SK-N-MC (cell line): ENCODE measurements at regions not wholly inside any gene's neighbourhood (a gene's known extent, or its start where the extent isn't known, plus 50 kb on each side); places are given as distances from the start of the nearest gene placed in this dataset.

Experiments
- DNase-seq: peaks from one replicate; pipeline ENCODE4 v3.0.0-alpha.2; 2011; ENCODE audit warnings: low read depth, low spot score
- H3K27ac ChIP-seq: fragments of 200-600 bp; sonication (generic); 2 replicates; pipeline ENCODE4 v1.5.1; 2016; ENCODE audit warnings: mixed run types
- H3K36me3 ChIP-seq: fragments of 200-600 bp; sonication (generic); 2 replicates; pipeline ENCODE4 v1.6.1; 2017; ENCODE audit warnings: antibody characterized with exemption, low read length, mixed read lengths; ENCODE audit not compliant: insufficient read depth
- H3K4me3 ChIP-seq: fragments of 200-600 bp; sonication (generic); 2 replicates; pipeline ENCODE4 v1.5.1; 2016
- H3K9ac ChIP-seq: fragments of 200-600 bp; sonication (generic); 2 replicates; pipeline ENCODE4 v1.8.0; 2017; ENCODE audit warnings: mixed run types, mixed read lengths; ENCODE audit not compliant: insufficient read length
- H3K9me3 ChIP-seq: fragments of 200-600 bp; sonication (generic); 2 replicates; pipeline ENCODE4 v1.6.1; 2017; ENCODE audit warnings: low read depth, mild to moderate bottlenecking, antibody characterized with exemption, low read length, moderate library complexity, mixed read lengths
- EZH2 ChIP-seq: fragments of 200-600 bp; sonication (generic); IDR thresholded peaks from one replicate; pipeline ENCODE4 v1.6.1; 2017; ENCODE audit warnings: antibody characterized with exemption
- FOXP2 ChIP-seq: optimal IDR thresholded peaks from 2 replicates; pipeline ENCODE3; 2011; ENCODE audit warnings: mild to moderate bottlenecking, moderate library complexity; ENCODE audit not compliant: insufficient read depth; ENCODE audit errors: extremely low read length, control extremely low read depth
- POLR2AphosphoS5 ChIP-seq: IDR thresholded peaks from 2 replicates; pipeline ENCODE4 v1.6.1; 2012; ENCODE audit warnings: mild to moderate bottlenecking, low read depth, low read length, borderline replicate concordance

GRCh38 chr2:2919026-2919425, 458.6 kb downstream of the EIPR1 start:
- Histone ChIP-seq H3K36me3 (no peaks in the 10 kb centered on the region), H3K27ac (no peak overlapping the region), H3K9ac (no peak overlapping the region), H3K4me3 (no peak overlapping the region), H3K9me3 (no peaks in the 10 kb centered on the region)
- no peak for DNase-seq
- TF ChIP-seq EZH2 (no peak), POLR2AphosphoS5 (no peak), FOXP2 (no peak)

GRCh38 chr2:2916621-2917020, 461.0 kb downstream of the EIPR1 start:
- H3K36me3 ChIP-seq = no peaks in the 10 kb centered on the region
- H3K9ac ChIP-seq = no peak overlapping the region
- DNase-seq = no peak
- H3K4me3 ChIP-seq = no peak overlapping the region
- H3K27ac ChIP-seq = no peak overlapping the region
- TF ChIP-seq POLR2AphosphoS5 = no peak
- no peak for TF ChIP-seq FOXP2
- TF ChIP-seq EZH2 = no peak
- H3K9me3 ChIP-seq = no peaks in the 10 kb centered on the region

- TF ChIP-seq POLR2AphosphoS5 (no peak), EZH2 (no peak), FOXP2 (no peak)
- no peaks in the 10 kb centered on the region for H3K9me3 ChIP-seq
- DNase-seq = no peak
Measured at GRCh38 chr2:2914252-2914651, 463.4 kb downstream of the EIPR1 start.

GRCh38 chr2:2913601-2914120, 464.0 kb downstream of the EIPR1 start:
- Histone ChIP-seq H3K9ac (no peak overlapping the region), H3K27ac (no peak overlapping the region), H3K36me3 (no peaks in the 10 kb centered on the region), H3K9me3 (no peaks in the 10 kb centered on the region), H3K4me3 (no peak overlapping the region)
- TF ChIP-seq FOXP2 (no peak), POLR2AphosphoS5 (no peak), EZH2 (no peak)
- no peak for DNase-seq

More at GRCh38 chr2:2914252-2914651, 463.4 kb downstream of the EIPR1 start:
- Histone ChIP-seq H3K4me3 (no peak overlapping the region), H3K36me3 (no peaks in the 10 kb centered on the region), H3K9ac (no peak overlapping the region), H3K27ac (no peak overlapping the region)

GRCh38 chr2:2912731-2913130, 464.9 kb downstream of the EIPR1 start:
- Histone ChIP-seq H3K4me3 (no peak overlapping the region), H3K9ac (no peak overlapping the region), H3K27ac (no peak overlapping the region), H3K36me3 (no peaks in the 10 kb centered on the region), H3K9me3 (no peaks in the 10 kb centered on the region)
- DNase-seq = no peak
- no peak for TF ChIP-seq FOXP2
- no peak for TF ChIP-seq EZH2
- TF ChIP-seq POLR2AphosphoS5 = no peak

GRCh38 chr2:2912293-2912692, 465.3 kb downstream of the EIPR1 start:
- TF ChIP-seq FOXP2 = no peak
- no peak for TF ChIP-seq POLR2AphosphoS5
- no peak for TF ChIP-seq EZH2
- H3K9ac ChIP-seq = no peak overlapping the region
- no peak overlapping the region for H3K27ac ChIP-seq
- H3K4me3 ChIP-seq = no peak overlapping the region
- no peaks in the 10 kb centered on the region for H3K36me3 ChIP-seq
- DNase-seq = no peak
- H3K9me3 ChIP-seq = no peaks in the 10 kb centered on the region

- no peak overlapping the region for H3K4me3 ChIP-seq
- H3K9me3 ChIP-seq = no peaks in the 10 kb centered on the region
- TF ChIP-seq FOXP2 (no peak), POLR2AphosphoS5 (no peak), EZH2 (no peak)
- H3K27ac ChIP-seq = no peak overlapping the region
- DNase-seq = no peak
- H3K9ac ChIP-seq = no peak overlapping the region
- H3K36me3 ChIP-seq = no peaks in the 10 kb centered on the region
Measured at GRCh38 chr2:2910259-2910658, 467.4 kb downstream of the EIPR1 start.

GRCh38 chr2:2909086-2910035, 468.3 kb downstream of the EIPR1 start:
- DNase-seq = no peak
- H3K4me3 ChIP-seq = no peak overlapping the region
- no peak overlapping the region for H3K9ac ChIP-seq
- TF ChIP-seq POLR2AphosphoS5 = no peak
- no peak for TF ChIP-seq FOXP2
- TF ChIP-seq EZH2 = no peak
- H3K27ac ChIP-seq = no peak overlapping the region
- no peaks in the 10 kb centered on the region for H3K36me3 ChIP-seq
- H3K9me3 ChIP-seq = no peaks in the 10 kb centered on the region

- Histone ChIP-seq H3K36me3 (no peaks in the 10 kb centered on the region), H3K9me3 (no peaks in the 10 kb centered on the region), H3K4me3 (no peak overlapping the region), H3K9ac (no peak overlapping the region), H3K27ac (no peak overlapping the region)
- TF ChIP-seq EZH2 (no peak), POLR2AphosphoS5 (no peak), FOXP2 (no peak)
- no peak for DNase-seq
Measured at GRCh38 chr2:2906091-2906490, 471.5 kb downstream of the EIPR1 start.
